ENCODE measurements at regions not wholly inside any gene's neighbourhood (a gene's known extent, or its start where the extent isn't known, plus 50 kb on each side); places are given as distances from the start of the nearest gene placed in this dataset.
"Not testable (repeated sequence)": the region's sequence is repeated elsewhere in the genome, so short reads cannot be mapped to it uniquely, and the experiment has no call there.

GRCh38 chr15:24777307-24777706, 101.7 kb downstream of the NPAP1 start:
- Mint-ChIP-seq H3K27me3 (no peaks in the 10 kb centered on the region), H3K9me3 (peaks cover 22 to 23% of the 10 kb centered on the region in 2 donors), H3K4me3 (no peak overlapping the region), H3K27ac (no peak overlapping the region), H3K4me1 (peaks cover 7% of the 10 kb centered on the region)
- no peak for DNase-seq
- ATAC-seq = no peak

- H3K4me3 Mint-ChIP-seq = no peak overlapping the region
- DNase-seq = no peak
- H3K27ac Mint-ChIP-seq = no peak overlapping the region
- peaks cover 9% of the 10 kb centered on the region for H3K27me3 Mint-ChIP-seq
- no peaks in the 10 kb centered on the region for H3K4me1 Mint-ChIP-seq
- peaks cover 4 to 15% of the 10 kb centered on the region in 2 donors for H3K9me3 Mint-ChIP-seq
- ATAC-seq = no peak
Observed at GRCh38 chr15:24784506-24784905, 108.9 kb downstream of the NPAP1 start.

- ATAC-seq (no peak), DNase-seq (no peak)
- H3K27me3 Mint-ChIP-seq = peaks cover 9% of the 10 kb centered on the region
- H3K27ac Mint-ChIP-seq = no peak overlapping the region
- no peak overlapping the region for H3K4me3 Mint-ChIP-seq
- peaks cover 4 to 15% of the 10 kb centered on the region in 2 donors for H3K9me3 Mint-ChIP-seq
- no peaks in the 10 kb centered on the region for H3K4me1 Mint-ChIP-seq
Observed at GRCh38 chr15:24786347-24786746, 110.8 kb downstream of the NPAP1 start.

GRCh38 chr15:24802624-24803023, 127.0 kb downstream of the NPAP1 start:
- H3K27me3 Mint-ChIP-seq, H3K4me3 Mint-ChIP-seq, H3K27ac Mint-ChIP-seq, ATAC-seq, DNase-seq, H3K4me1 Mint-ChIP-seq: not testable (repeated sequence)
- H3K9me3 Mint-ChIP-seq = peaks cover 0 to 11% of the 10 kb centered on the region in 2 donors

GRCh38 chr15:24819680-24820079, 135.1 kb upstream of the SNRPN start:
- DNase-seq = no peak
- H3K27me3 Mint-ChIP-seq = no peaks in the 10 kb centered on the region
- no peak overlapping the region for H3K27ac Mint-ChIP-seq
- H3K4me1 Mint-ChIP-seq = no peaks in the 10 kb centered on the region
- no peak for ATAC-seq
- H3K9me3 Mint-ChIP-seq = peaks cover 7 to 26% of the 10 kb centered on the region in 2 donors
- no peak overlapping the region for H3K4me3 Mint-ChIP-seq

GRCh38 chr15:24823473-24823872, 131.3 kb upstream of the SNRPN start:
- peaks cover 16 to 25% of the 10 kb centered on the region in 2 donors for H3K9me3 Mint-ChIP-seq

GRCh38 chr15:24832282-24832681, 122.5 kb upstream of the SNRPN start:
- Mint-ChIP-seq H3K27ac (no peak overlapping the region), H3K9me3 (peaks cover 14 to 27% of the 10 kb centered on the region in 2 donors), H3K4me3 (no peak overlapping the region), H3K4me1 (no peaks in the 10 kb centered on the region), H3K27me3 (no peaks in the 10 kb centered on the region)
- DNase-seq (no peak), ATAC-seq (no peak)

More at GRCh38 chr15:24823473-24823872, 131.3 kb upstream of the SNRPN start:
- Mint-ChIP-seq H3K27me3 (no peaks in the 10 kb centered on the region), H3K27ac (no peak overlapping the region), H3K4me1 (no peaks in the 10 kb centered on the region), H3K4me3 (no peak overlapping the region)
- DNase-seq (no peak), ATAC-seq (no peak)

GRCh38 chr15:24835301-24835700, 119.5 kb upstream of the SNRPN start:
- H3K27ac Mint-ChIP-seq = no peak overlapping the region
- H3K27me3 Mint-ChIP-seq = no peaks in the 10 kb centered on the region
- no peak overlapping the region for H3K4me3 Mint-ChIP-seq
- peaks cover 9 to 17% of the 10 kb centered on the region in 2 donors for H3K9me3 Mint-ChIP-seq
- no peaks in the 10 kb centered on the region for H3K4me1 Mint-ChIP-seq
- ATAC-seq (no peak), DNase-seq (no peak)

GRCh38 chr15:24848050-24848449, 106.7 kb upstream of the SNRPN start:
- Mint-ChIP-seq H3K27me3 (peaks cover 11% of the 10 kb centered on the region), H3K4me3 (peak overlapping the region; percentile 45 to 50), H3K4me1 (no peaks in the 10 kb centered on the region), H3K9me3 (peaks cover 4 to 11% of the 10 kb centered on the region in 2 donors), H3K27ac (no peak overlapping the region)
- no peak for ATAC-seq
- peak in 1 of 2 donors; percentile 21 for DNase-seq

GRCh38 chr15:24856397-24857390, 98.1 kb upstream of the SNRPN start:
- DNase-seq (no peak), ATAC-seq (no peak)
- Mint-ChIP-seq H3K9me3 (no peaks in the 10 kb centered on the region), H3K4me3 (no peak overlapping the region), H3K27me3 (peaks cover 10% of the 10 kb centered on the region), H3K27ac (no peak overlapping the region), H3K4me1 (no peaks in the 10 kb centered on the region)

GRCh38 chr15:24857763-24858162, 97.0 kb upstream of the SNRPN start:
- H3K27ac Mint-ChIP-seq = no peak overlapping the region
- ATAC-seq (no peak), DNase-seq (no peak)
- no peaks in the 10 kb centered on the region for H3K4me1 Mint-ChIP-seq
- H3K9me3 Mint-ChIP-seq = peaks cover 0 to 9% of the 10 kb centered on the region in 2 donors
- H3K27me3 Mint-ChIP-seq = peaks cover 10% of the 10 kb centered on the region
- H3K4me3 Mint-ChIP-seq = no peak overlapping the region

GRCh38 chr15:24858183-24858582, 96.6 kb upstream of the SNRPN start:
- ATAC-seq, H3K27ac Mint-ChIP-seq, DNase-seq, H3K4me1 Mint-ChIP-seq, H3K4me3 Mint-ChIP-seq, H3K27me3 Mint-ChIP-seq: not testable (repeated sequence)
- peaks cover 0 to 12% of the 10 kb centered on the region in 2 donors for H3K9me3 Mint-ChIP-seq

- peaks cover 10% of the 10 kb centered on the region for H3K27me3 Mint-ChIP-seq
- no peaks in the 10 kb centered on the region for H3K4me1 Mint-ChIP-seq
- H3K27ac Mint-ChIP-seq = peak overlapping the region; percentile 2 to 52
- no peak overlapping the region for H3K4me3 Mint-ChIP-seq
- H3K9me3 Mint-ChIP-seq = peaks cover 0 to 12% of the 10 kb centered on the region in 2 donors
- no peak for ATAC-seq
- no peak for DNase-seq
Observed at GRCh38 chr15:24858737-24859601, 95.8 kb upstream of the SNRPN start.

- Mint-ChIP-seq H3K4me3 (no peak overlapping the region), H3K27me3 (peaks cover 10% of the 10 kb centered on the region), H3K9me3 (peaks cover 0 to 12% of the 10 kb centered on the region in 2 donors), H3K4me1 (no peaks in the 10 kb centered on the region), H3K27ac (no peak overlapping the region)
- ATAC-seq (no peak), DNase-seq (no peak)
Observed at GRCh38 chr15:24861014-24861690, 93.6 kb upstream of the SNRPN start.
